ENCODE measurements at regions not wholly inside any gene's neighbourhood (a gene's known extent, or its start where the extent isn't known, plus 50 kb on each side); places are given as distances from the start of the nearest gene placed in this dataset.

- no peak overlapping the region for H3K4me3 ChIP-seq (ENCODE audit: low read depth, low read length)
- no peak overlapping the region for H3K27ac ChIP-seq (ENCODE audit: extremely low read depth, low read depth, low read length)
- no peaks in the 10 kb centered on the region for H3K4me1 ChIP-seq (ENCODE audit: control insufficient read depth, insufficient read depth, low read length)
- ChIA-PET POLR2A (no interaction called here), CTCF (no interaction called here)
- no peaks in the 10 kb centered on the region for H3K9me3 ChIP-seq (ENCODE audit: control insufficient read depth, insufficient read depth, low read depth, low read length)
- no peaks in the 10 kb centered on the region for H3K36me3 ChIP-seq (ENCODE audit: control insufficient read depth in 2 of 2, insufficient read depth in 1 of 2, low read length in 2 of 2)
- no peak for TF ChIP-seq ZNF521 (tag by site-specific recombination; IDR thresholded peaks at IDR 0.05)
- no peak for TF ChIP-seq ZNF404 (tag by site-specific recombination; IDR thresholded peaks at IDR 0.05)
- no peak for TF ChIP-seq ZNF391 (tag by site-specific recombination; IDR thresholded peaks at IDR 0.05; ENCODE audit: borderline replicate concordance, low read depth)
- TF ChIP-seq ZNF239 (tag by site-specific recombination; IDR thresholded peaks at IDR 0.05), result no peak
- TF ChIP-seq MYNN (tag by site-specific recombination; IDR thresholded peaks at IDR 0.05; ENCODE audit: borderline replicate concordance), result no peak
- no peak for TF ChIP-seq ZNF280C (tag by site-specific recombination; IDR thresholded peaks at IDR 0.05)
- no peak for TF ChIP-seq SETDB1 (IDR thresholded peaks at IDR 0.05; ENCODE audit: insufficient read length, low read length)
- no peak for TF ChIP-seq ZNF132 (tag by site-specific recombination; IDR thresholded peaks at IDR 0.05; ENCODE audit: borderline replicate concordance)
- no peak for TF ChIP-seq ZNF16 (tag by site-specific recombination; IDR thresholded peaks at IDR 0.05; ENCODE audit: low read depth)
These were observed 73.6 kb upstream of the TLL1 start for GRCh38 chr4:165799384-165799815.

- ChIA-PET CTCF (interaction anchor here (0.7 kb wide), 1 partner anchor 16 kb away, joined by 3 read pairs; no protein-coding TSS in a partner anchor), POLR2A (no interaction called here)
- no peaks in the 10 kb centered on the region for H3K4me1 ChIP-seq (ENCODE audit: control insufficient read depth, insufficient read depth, low read length)
- no peak overlapping the region for H3K27ac ChIP-seq (ENCODE audit: extremely low read depth, low read depth, low read length)
- no peaks in the 10 kb centered on the region for H3K36me3 ChIP-seq (ENCODE audit: control insufficient read depth in 2 of 2, insufficient read depth in 1 of 2, low read length in 2 of 2)
- no peaks in the 10 kb centered on the region for H3K9me3 ChIP-seq (ENCODE audit: control insufficient read depth, insufficient read depth, low read depth, low read length)
- TF ChIP-seq PRDM1 (tag by site-specific recombination; IDR thresholded peaks at IDR 0.05) (no peak), AEBP2 (tag by site-specific recombination; IDR thresholded peaks at IDR 0.05; ENCODE audit: borderline replicate concordance) (no peak), ZNF623 (tag by site-specific recombination; IDR thresholded peaks at IDR 0.05) (no peak), YY1 (tag by site-specific recombination; IDR thresholded peaks at IDR 0.05) (no peak), ZNF837 (tag by site-specific recombination; IDR thresholded peaks at IDR 0.05) (no peak), BCL6B (tag by site-specific recombination; IDR thresholded peaks at IDR 0.05) (no peak), ZNF24 (tag by site-specific recombination; IDR thresholded peaks at IDR 0.05) (no peak), ZNF654 (tag by site-specific recombination; IDR thresholded peaks at IDR 0.05; ENCODE audit: low read depth) (no peak), OVOL3 (tag by site-specific recombination; IDR thresholded peaks at IDR 0.05) (no peak), ZNF449 (tag by site-specific recombination; IDR thresholded peaks at IDR 0.05) (no peak), ZNF146 (tag by site-specific recombination; IDR thresholded peaks at IDR 0.05) (no peak), ZNF274 (IDR thresholded peaks at IDR 0.05; ENCODE audit: low read length) (no peak), ZNF274 (tag by site-specific recombination; IDR thresholded peaks at IDR 0.05; ENCODE audit: borderline replicate concordance) (no peak), KLF8 (tag by site-specific recombination; IDR thresholded peaks at IDR 0.05) (no peak), ZBTB26 (tag by site-specific recombination; optimal IDR thresholded peaks at IDR 0.05) (no peak), SP7 (tag by site-specific recombination; IDR thresholded peaks at IDR 0.05) (no peak), WT1 (tag by site-specific recombination; IDR thresholded peaks at IDR 0.05) (no peak), ZFHX2 (tag by site-specific recombination; conservative IDR thresholded peaks at IDR 0.05) (no peak), ZNF692 (tag by site-specific recombination; IDR thresholded peaks at IDR 0.05) (no peak)
- no peak overlapping the region for H3K4me3 ChIP-seq (ENCODE audit: low read depth, low read length)
These were observed 70.6 kb upstream of the TLL1 start for GRCh38 chr4:165802452-165802851.
